ENCODE measurements at regions not wholly inside any gene's neighbourhood (a gene's known extent, or its start where the extent isn't known, plus 50 kb on each side); places are given as distances from the start of the nearest gene placed in this dataset.
"Not testable (repeated sequence)": the region's sequence is repeated elsewhere in the genome, so short reads cannot be mapped to it uniquely, and the experiment has no call there.

DNA sequence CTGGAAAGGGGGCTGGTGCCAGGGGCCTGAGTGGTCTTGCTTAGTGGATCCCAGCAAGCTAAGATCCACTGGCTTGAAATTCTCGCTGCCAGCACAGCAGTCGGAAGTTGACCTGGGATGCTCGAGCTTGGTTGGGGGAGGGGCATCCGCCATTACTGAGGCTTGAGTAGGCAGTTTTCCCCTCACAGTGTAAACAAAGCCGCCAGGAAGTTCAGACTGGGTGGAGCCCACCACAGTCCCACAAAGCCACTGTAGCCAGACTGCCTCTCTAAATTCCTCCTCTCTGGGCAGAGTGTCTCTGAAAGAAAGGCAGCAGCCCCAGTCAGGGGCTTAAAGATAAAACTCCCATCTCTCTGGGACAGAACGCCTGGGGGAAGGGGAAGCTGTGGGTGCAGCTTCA is 457.7 kb upstream of the SPRED2 start:
- H3K36me3 ChIP-seq (ENCODE audit: control insufficient read depth in 2 of 4, insufficient read depth in 4 of 4, low read length in 3 of 4); H3K4ac ChIP-seq (replicated peaks; ENCODE audit: insufficient read length, low read depth, low read length); H2BK120ac ChIP-seq (replicated peaks; ENCODE audit: low read depth, low read length); H4K20me1 ChIP-seq (replicated peaks in 1 of 2; ENCODE audit: control insufficient read depth in 1 of 2, insufficient read depth in 2 of 2, low read length in 2 of 2); H3K56ac ChIP-seq (replicated peaks; ENCODE audit: insufficient read length, low read depth, low read length); POLR2A ChIA-PET (ENCODE audit: partially characterized antibody); H3K23me2 ChIP-seq (ENCODE audit: low read depth, low read length); H3K27me3 ChIP-seq (replicated peaks in 1 of 4; ENCODE audit: control insufficient read depth in 3 of 4, extremely low read depth in 1 of 4, insufficient read depth in 3 of 4, low read length in 3 of 4); H2BK5ac ChIP-seq (ENCODE audit: low read depth, low read length); H3K27ac ChIP-seq (ENCODE audit: low read depth, low read length); H4K5ac ChIP-seq (ENCODE audit: insufficient read length, low read depth, low read length); H2BK20ac ChIP-seq (ENCODE audit: low read length); H2AK5ac ChIP-seq (ENCODE audit: low read depth, low read length); H3K4me2 ChIP-seq (ENCODE audit: insufficient read depth in 1 of 2, low read depth in 2 of 2, low read length in 2 of 2); H3K18ac ChIP-seq (ENCODE audit: extremely low read depth, low read length); FAIRE-seq; DNase-seq (ENCODE audit: low read depth in 1 of 2, low spot score in 2 of 2); H3K4me1 ChIP-seq (replicated peaks in 1 of 4; ENCODE audit: control insufficient read depth in 3 of 4, insufficient read depth in 4 of 4, low read length in 3 of 4); H3K79me2 ChIP-seq (ENCODE audit: control insufficient read depth in 1 of 2, insufficient read depth in 2 of 2, low read length in 2 of 2); H3K23ac ChIP-seq (ENCODE audit: insufficient read length); H3K14ac ChIP-seq (ENCODE audit: insufficient read length); CTCF ChIA-PET (ENCODE audit: partially characterized antibody); H4K91ac ChIP-seq (replicated peaks; ENCODE audit: insufficient read length, low read length); H2BK15ac ChIP-seq (ENCODE audit: low read length); H3K4me3 ChIP-seq (ENCODE audit: extremely low read depth in 1 of 4, insufficient read depth in 2 of 4, low read depth in 3 of 4, low read length in 4 of 4); H3K9ac ChIP-seq (replicated peaks in 1 of 4; ENCODE audit: extremely low read depth in 1 of 4, low read depth in 3 of 4, low read length in 3 of 4); H3K9me3 ChIP-seq (ENCODE audit: insufficient read depth in 2 of 2, low read depth in 1 of 2, low read length in 1 of 2); H3K79me1 ChIP-seq (ENCODE audit: low read depth, low read length): not testable (repeated sequence)
- Histone ChIP-seq H2AFZ (ENCODE audit: low read length) (0 out of 2 replicates have a peak overlapping the region, but pooled peaks have one; percentile 59), H2BK12ac (ENCODE audit: low read depth, low read length) (0 out of 2 replicates have a peak overlapping the region, but pooled peaks have one; percentile 68), H4K8ac (ENCODE audit: extremely low read depth, insufficient read depth, low read length) (peak overlapping the region; percentile 71; the same call in 1 of the 2 replicates)
- TF ChIP-seq ASH2L (IDR thresholded peaks at IDR 0.05; ENCODE audit: low read length), result peak; percentile 30
- TF ChIP-seq YY1 (IDR thresholded peaks at IDR 0.05; ENCODE audit: low read depth, low read length), result peak; percentile 74; the same call in 1 of the 2 replicates
- 80% methylated on average over 6 of the region's 6 CpGs; no CpG with 5 or more reads in 1 of the 2 experiments for WGBS, 2 experiments (ENCODE audit: extremely low coverage in 1 of 2, insufficient coverage in 1 of 2, insufficient read length in 1 of 2, insufficient replicate concordance in 2 of 2, low coverage in 1 of 2, low lambda C conversion rate in 2 of 2, missing lambda C conversion rate in 1 of 2)
